Glutamatergic neuron (in vitro differentiated cells): ENCODE measurements at regions not wholly inside any gene's neighbourhood (a gene's known extent, or its start where the extent isn't known, plus 50 kb on each side); places are given as distances from the start of the nearest gene placed in this dataset.

ENCODE experiments used
- DNase-seq: peaks from one replicate; pipeline ENCODE4 v3.0.0; 2022
- H3K27ac Mint-ChIP-seq: one replicate; pipeline ENCODE4 v1.8.0; 2020; ENCODE audit warnings: mild to moderate bottlenecking, mixed read lengths, inconsistent platforms; ENCODE audit not compliant: unreplicated experiment
- H3K27me3 Mint-ChIP-seq: one replicate; pipeline ENCODE4 v1.8.0; 2020; ENCODE audit warnings: mild to moderate bottlenecking, moderate library complexity, mixed read lengths, inconsistent platforms; ENCODE audit not compliant: unreplicated experiment
- H3K36me3 Mint-ChIP-seq: one replicate; pipeline ENCODE4 v1.8.0; 2020; ENCODE audit warnings: mild to moderate bottlenecking, mixed read lengths, inconsistent platforms; ENCODE audit not compliant: unreplicated experiment
- H3K4me1 Mint-ChIP-seq: one replicate; pipeline ENCODE4 v1.8.0; 2020; ENCODE audit warnings: mild to moderate bottlenecking, low read depth, mixed read lengths, inconsistent platforms; ENCODE audit not compliant: unreplicated experiment
- H3K4me3 Mint-ChIP-seq: one replicate; pipeline ENCODE4 v1.8.0; 2020; ENCODE audit warnings: mild to moderate bottlenecking, mixed read lengths, inconsistent platforms; ENCODE audit not compliant: unreplicated experiment
- H3K9me3 Mint-ChIP-seq: one replicate; pipeline ENCODE4 v1.8.0; 2020; ENCODE audit warnings: mild to moderate bottlenecking, moderate library complexity, mixed read lengths, inconsistent platforms; ENCODE audit not compliant: unreplicated experiment
- TF ChIP-seq, protein P1 (sequence below): fragments of 200-600 bp; sonication (generic); IDR thresholded peaks from one replicate; pipeline ENCODE4 v1.5.0; 2021; ENCODE audit not compliant: partially characterized antibody, unreplicated experiment

DNA sequence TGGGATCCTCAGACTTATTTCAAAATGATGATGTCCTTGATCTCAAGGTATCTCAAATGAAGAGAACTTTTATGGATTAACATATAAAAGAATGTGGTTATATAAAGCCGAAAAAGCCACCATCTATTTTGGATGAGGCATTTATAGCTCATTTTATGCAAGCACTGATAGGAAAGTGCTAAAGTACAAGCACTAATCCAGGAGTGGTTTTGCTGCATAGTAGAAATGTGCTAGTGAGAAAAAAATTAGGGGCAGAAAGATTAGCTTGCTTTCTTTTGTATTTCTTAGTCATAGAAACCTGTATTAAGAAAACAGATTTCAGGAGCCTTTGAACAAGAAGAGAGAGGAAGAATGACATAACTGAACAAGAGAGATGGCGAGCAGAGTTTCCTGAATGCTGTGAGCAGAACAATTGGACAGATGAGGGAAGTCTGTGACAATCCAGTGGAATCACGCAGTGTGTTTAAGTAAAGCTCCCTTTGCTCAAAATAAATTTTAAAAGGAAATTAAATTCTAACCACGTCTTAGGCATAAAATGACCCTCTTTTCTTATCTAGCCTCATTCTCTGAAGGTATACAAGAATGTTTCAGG, 238.2 kb upstream of the NOVA1 start:
- no peak for DNase-seq
- Mint-ChIP-seq H3K27ac (no peak overlapping the region), H3K4me3 (no peak overlapping the region), H3K36me3 (no peaks in the 10 kb centered on the region), H3K27me3 (no peaks in the 10 kb centered on the region), H3K4me1 (peaks cover 15% of the 10 kb centered on the region), H3K9me3 (no peaks in the 10 kb centered on the region)
- TF ChIP-seq, protein P1, sequence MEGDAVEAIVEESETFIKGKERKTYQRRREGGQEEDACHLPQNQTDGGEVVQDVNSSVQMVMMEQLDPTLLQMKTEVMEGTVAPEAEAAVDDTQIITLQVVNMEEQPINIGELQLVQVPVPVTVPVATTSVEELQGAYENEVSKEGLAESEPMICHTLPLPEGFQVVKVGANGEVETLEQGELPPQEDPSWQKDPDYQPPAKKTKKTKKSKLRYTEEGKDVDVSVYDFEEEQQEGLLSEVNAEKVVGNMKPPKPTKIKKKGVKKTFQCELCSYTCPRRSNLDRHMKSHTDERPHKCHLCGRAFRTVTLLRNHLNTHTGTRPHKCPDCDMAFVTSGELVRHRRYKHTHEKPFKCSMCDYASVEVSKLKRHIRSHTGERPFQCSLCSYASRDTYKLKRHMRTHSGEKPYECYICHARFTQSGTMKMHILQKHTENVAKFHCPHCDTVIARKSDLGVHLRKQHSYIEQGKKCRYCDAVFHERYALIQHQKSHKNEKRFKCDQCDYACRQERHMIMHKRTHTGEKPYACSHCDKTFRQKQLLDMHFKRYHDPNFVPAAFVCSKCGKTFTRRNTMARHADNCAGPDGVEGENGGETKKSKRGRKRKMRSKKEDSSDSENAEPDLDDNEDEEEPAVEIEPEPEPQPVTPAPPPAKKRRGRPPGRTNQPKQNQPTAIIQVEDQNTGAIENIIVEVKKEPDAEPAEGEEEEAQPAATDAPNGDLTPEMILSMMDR = no peak

DNA sequence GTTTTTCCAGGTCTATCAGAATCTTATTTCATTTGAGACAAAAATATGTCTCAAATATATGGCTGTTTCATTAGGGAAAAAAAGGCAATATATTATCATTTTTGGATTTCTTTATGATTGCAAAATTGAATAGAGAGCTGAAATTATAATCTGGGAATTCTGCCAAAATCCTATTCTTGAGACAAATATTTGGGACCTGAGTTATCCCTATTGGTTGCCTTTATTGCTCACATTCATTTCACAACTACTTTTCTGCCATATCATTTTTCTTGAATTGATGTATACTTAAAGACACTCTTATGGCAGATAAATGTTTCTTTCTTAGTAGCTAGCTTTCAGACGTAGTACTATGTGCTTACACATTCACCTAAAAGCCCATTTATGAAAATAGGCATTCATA, 241.6 kb upstream of the NOVA1 start:
- no peaks in the 10 kb centered on the region for H3K9me3 Mint-ChIP-seq
- H3K27ac Mint-ChIP-seq = no peak overlapping the region
- H3K36me3 Mint-ChIP-seq = no peaks in the 10 kb centered on the region
- TF ChIP-seq, protein P1 = no peak
- DNase-seq = no peak
- H3K4me3 Mint-ChIP-seq = no peak overlapping the region
- H3K4me1 Mint-ChIP-seq = peaks cover 25% of the 10 kb centered on the region
- no peaks in the 10 kb centered on the region for H3K27me3 Mint-ChIP-seq

DNA sequence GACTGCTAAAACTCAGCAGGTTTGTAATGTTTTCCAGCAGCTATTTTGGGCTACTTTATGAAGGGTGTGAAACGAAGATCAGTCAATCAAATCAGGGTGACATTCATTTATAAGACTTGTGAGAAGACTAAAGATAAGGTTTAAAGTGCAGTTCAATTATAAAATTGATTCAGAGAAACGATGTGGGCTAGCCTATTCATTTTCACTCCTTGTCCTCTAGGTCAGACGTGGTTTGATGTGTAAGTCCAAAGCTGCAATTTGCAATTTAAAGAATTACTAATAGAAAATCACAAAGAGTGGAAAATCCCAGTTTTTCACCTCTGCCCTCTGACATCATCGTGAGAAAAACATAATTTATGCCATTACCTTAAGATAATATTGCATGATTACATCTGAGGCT, 243.5 kb upstream of the NOVA1 start:
- DNase-seq = no peak
- H3K27ac Mint-ChIP-seq = no peak overlapping the region
- no peak overlapping the region for H3K4me3 Mint-ChIP-seq
- H3K4me1 Mint-ChIP-seq = peaks cover 29% of the 10 kb centered on the region
- TF ChIP-seq, protein P1 = no peak
- no peaks in the 10 kb centered on the region for H3K36me3 Mint-ChIP-seq
- H3K9me3 Mint-ChIP-seq = no peaks in the 10 kb centered on the region
- no peaks in the 10 kb centered on the region for H3K27me3 Mint-ChIP-seq

DNA sequence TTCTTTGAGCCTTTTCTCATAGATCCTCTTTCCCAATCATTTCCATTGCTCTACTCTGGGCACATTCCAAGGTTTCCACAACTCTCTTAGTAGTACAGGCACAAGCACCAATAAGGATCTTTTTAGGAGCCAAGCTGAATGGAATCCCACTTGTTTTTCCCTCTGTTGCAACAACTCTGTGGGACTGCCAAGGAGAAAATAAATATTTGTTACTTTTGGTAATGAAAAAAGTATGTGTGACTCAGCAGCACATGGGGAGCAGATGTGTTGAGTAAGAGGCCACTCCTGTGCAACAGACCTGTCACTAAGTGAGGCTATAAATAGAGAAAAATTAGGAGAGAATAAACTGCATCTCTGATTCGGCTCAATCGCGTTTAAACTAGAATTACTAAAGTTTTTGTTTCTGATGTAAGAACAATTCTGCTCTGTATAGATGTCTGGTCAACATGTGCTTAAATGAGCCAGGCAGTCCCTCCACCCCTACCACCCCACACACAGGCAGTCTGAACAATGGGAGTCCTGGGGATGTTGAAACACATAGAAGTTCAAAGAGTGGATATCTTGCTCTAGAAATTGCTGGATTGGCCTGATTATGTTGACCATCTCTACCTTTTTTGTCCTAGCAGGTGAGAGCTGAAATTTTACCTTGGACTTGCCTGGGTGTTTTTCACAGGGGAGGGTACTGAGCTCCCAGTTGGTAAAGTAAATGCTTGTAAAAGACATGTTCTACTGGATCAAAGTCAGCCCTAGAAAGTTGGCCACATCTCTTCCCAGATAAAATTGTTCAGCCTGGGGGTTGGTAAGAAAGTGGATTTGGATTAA, 244.3 kb upstream of the NOVA1 start:
- no peak overlapping the region for H3K4me3 Mint-ChIP-seq
- DNase-seq = no peak
- no peaks in the 10 kb centered on the region for H3K9me3 Mint-ChIP-seq
- peak overlapping the region; percentile 44 for H3K27ac Mint-ChIP-seq
- H3K4me1 Mint-ChIP-seq = peaks cover 29% of the 10 kb centered on the region
- no peaks in the 10 kb centered on the region for H3K27me3 Mint-ChIP-seq
- H3K36me3 Mint-ChIP-seq = no peaks in the 10 kb centered on the region
- TF ChIP-seq, protein P1 = no peak
